Breast epithelium (tissue), 3 donors: ENCODE measurements at regions not wholly inside any gene's neighbourhood (a gene's known extent, or its start where the extent isn't known, plus 50 kb on each side); places are given as distances from the start of the nearest gene placed in this dataset.
"Not testable (repeated sequence)": the region's sequence is repeated elsewhere in the genome, so short reads cannot be mapped to it uniquely, and the experiment has no call there.

Experiments
- POLR2A ChIP-seq: fragments of 450-650 bp; IDR thresholded peaks from one replicate; pipeline ENCODE4 v1.6.1; 2016; ENCODE audit warnings: antibody characterized with exemption, mild to moderate bottlenecking, moderate library complexity
- POLR2AphosphoS5 ChIP-seq, 3 donors: sonication (generic); formaldehyde crosslinking; IDR thresholded peaks; one replicate each; pipeline ENCODE4 v1.6.1; 2017; ENCODE audit warnings: antibody characterized with exemption in 3 of 3
- TF ChIP-seq, protein P1 (sequence below), 3 donors: fragments of 450-650 bp; IDR thresholded peaks; one replicate each; pipeline ENCODE4 v1.5.1; 2016 to 2017; ENCODE audit warnings: antibody characterized with exemption in 3 of 3, mild to moderate bottlenecking in 3 of 3, moderate library complexity in 3 of 3

DNA sequence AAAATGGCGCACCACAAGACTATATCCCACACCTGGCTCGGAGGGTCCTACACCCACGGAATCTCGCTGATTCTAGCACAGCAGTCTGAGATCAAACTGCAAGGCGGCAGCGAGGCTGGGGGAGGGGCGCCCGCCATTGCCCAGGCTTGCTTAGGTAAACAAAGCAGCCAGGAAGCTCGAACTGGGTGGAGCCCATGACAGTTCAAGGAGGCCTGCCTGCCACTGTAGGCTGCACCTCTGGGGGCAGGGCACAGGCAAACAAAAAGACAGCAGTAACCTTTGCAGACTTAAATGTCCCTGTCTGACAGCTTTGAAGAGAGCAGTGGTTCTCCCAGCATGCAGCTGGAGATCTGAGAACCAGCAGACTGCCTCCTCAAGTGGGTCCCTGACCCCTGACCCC lies 894.3 kb upstream of the FBXO33 start:
- TF ChIP-seq, protein P1, sequence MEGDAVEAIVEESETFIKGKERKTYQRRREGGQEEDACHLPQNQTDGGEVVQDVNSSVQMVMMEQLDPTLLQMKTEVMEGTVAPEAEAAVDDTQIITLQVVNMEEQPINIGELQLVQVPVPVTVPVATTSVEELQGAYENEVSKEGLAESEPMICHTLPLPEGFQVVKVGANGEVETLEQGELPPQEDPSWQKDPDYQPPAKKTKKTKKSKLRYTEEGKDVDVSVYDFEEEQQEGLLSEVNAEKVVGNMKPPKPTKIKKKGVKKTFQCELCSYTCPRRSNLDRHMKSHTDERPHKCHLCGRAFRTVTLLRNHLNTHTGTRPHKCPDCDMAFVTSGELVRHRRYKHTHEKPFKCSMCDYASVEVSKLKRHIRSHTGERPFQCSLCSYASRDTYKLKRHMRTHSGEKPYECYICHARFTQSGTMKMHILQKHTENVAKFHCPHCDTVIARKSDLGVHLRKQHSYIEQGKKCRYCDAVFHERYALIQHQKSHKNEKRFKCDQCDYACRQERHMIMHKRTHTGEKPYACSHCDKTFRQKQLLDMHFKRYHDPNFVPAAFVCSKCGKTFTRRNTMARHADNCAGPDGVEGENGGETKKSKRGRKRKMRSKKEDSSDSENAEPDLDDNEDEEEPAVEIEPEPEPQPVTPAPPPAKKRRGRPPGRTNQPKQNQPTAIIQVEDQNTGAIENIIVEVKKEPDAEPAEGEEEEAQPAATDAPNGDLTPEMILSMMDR (IDR thresholded peaks at IDR 0.05) = not testable (repeated sequence)
- TF ChIP-seq POLR2AphosphoS5 (IDR thresholded peaks at IDR 0.05); POLR2A: not testable (repeated sequence)
